ENCODE measurements at regions not wholly inside any gene's neighbourhood (a gene's known extent, or its start where the extent isn't known, plus 50 kb on each side); places are given as distances from the start of the nearest gene placed in this dataset.

DNA sequence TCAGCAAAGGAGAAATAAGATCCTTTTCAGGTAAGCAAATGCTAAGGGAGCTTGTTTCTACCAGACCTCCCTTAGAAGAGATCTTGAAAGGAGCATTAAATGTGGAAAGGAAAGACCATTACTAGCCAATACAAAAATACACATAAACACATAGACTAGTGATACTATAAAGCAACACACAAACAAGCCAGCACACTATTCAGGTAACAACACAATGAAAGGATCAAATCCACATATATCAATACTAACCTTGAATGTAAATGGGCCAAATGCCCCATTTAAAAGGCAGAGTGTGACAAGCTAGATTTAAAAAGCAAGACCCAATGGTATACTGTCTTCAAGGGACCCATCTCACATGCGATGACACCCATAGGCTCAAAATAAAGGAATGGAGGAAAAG, 317.6 kb downstream of the TBL1XR1 start:
- in situ Hi-C loops (cut with MboI) = no loop called here
- Histone ChIP-seq H3K79me2 (ENCODE audit: control insufficient read depth, insufficient read depth, low read length) (no peaks in the 10 kb centered on the region), H3K27me3 (ENCODE audit: control insufficient read depth in 2 of 2, insufficient read depth in 2 of 2, low read length in 2 of 2) (no peaks in the 10 kb centered on the region), H3K4me3 (no peak overlapping the region), H3K4me1 (replicated peaks in 1 of 2; ENCODE audit: control insufficient read depth in 2 of 2, insufficient read depth in 2 of 2, low read length in 2 of 2) (no peaks in the 10 kb centered on the region), H3K27ac (ENCODE audit: extremely low read depth, low read depth, low read length) (no peak overlapping the region), H3K9ac (ENCODE audit: insufficient read depth in 1 of 2, low read depth in 2 of 2, low read length in 2 of 2) (no peak overlapping the region), H3K9me3 (replicated peaks; ENCODE audit: control insufficient read depth, insufficient read depth, low read depth, low read length) (no peaks in the 10 kb centered on the region), H3K36me3 (ENCODE audit: control insufficient read depth, insufficient read depth, low read length) (no peaks in the 10 kb centered on the region), H3K9me1 (ENCODE audit: control insufficient read depth, insufficient read depth, low read length) (no peaks in the 10 kb centered on the region), H4K20me1 (replicated peaks; ENCODE audit: control insufficient read depth, insufficient read depth, low read length) (no peaks in the 10 kb centered on the region), H3K4me2 (ENCODE audit: insufficient read depth, low read length) (no peak overlapping the region), H2AFZ (ENCODE audit: low read depth, low read length) (no peak overlapping the region)
- BruUV-seq (replicated peaks) = no TSS peak
- ATAC-seq (no peak), DNase-seq (ENCODE audit: extremely low read depth in 1 of 4, low spot score in 3 of 4) (no peak), FAIRE-seq (no peak)
- CTCF ChIA-PET (ENCODE audit: low intra/inter-chr PET ratio) = no interaction called here
- intact Hi-C loops (cut with micrococcal nuclease) = loop anchor here (10.0 kb wide), 1 partner anchor 485 kb away; no protein-coding TSS in a partner anchor
- WGBS (ENCODE audit: insufficient coverage, low coverage, missing lambda C conversion rate) = 0% methylated on average over 1 of the region's 1 CpG
- no peak for TF ChIP-seq MEIS2 (IDR thresholded peaks at IDR 0.05; ENCODE audit: partially characterized antibody)
- no peak for TF ChIP-seq NR1H2 (CRISPR knock-in tag; IDR thresholded peaks at IDR 0.05)
- no peak for TF ChIP-seq CTBP1 (IDR thresholded peaks at IDR 0.05; ENCODE audit: borderline replicate concordance)
- TF ChIP-seq, protein P1, sequence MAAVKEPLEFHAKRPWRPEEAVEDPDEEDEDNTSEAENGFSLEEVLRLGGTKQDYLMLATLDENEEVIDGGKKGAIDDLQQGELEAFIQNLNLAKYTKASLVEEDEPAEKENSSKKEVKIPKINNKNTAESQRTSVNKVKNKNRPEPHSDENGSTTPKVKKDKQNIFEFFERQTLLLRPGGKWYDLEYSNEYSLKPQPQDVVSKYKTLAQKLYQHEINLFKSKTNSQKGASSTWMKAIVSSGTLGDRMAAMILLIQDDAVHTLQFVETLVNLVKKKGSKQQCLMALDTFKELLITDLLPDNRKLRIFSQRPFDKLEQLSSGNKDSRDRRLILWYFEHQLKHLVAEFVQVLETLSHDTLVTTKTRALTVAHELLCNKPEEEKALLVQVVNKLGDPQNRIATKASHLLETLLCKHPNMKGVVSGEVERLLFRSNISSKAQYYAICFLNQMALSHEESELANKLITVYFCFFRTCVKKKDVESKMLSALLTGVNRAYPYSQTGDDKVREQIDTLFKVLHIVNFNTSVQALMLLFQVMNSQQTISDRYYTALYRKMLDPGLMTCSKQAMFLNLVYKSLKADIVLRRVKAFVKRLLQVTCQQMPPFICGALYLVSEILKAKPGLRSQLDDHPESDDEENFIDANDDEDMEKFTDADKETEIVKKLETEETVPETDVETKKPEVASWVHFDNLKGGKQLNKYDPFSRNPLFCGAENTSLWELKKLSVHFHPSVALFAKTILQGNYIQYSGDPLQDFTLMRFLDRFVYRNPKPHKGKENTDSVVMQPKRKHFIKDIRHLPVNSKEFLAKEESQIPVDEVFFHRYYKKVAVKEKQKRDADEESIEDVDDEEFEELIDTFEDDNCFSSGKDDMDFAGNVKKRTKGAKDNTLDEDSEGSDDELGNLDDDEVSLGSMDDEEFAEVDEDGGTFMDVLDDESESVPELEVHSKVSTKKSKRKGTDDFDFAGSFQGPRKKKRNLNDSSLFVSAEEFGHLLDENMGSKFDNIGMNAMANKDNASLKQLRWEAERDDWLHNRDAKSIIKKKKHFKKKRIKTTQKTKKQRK (IDR thresholded peaks at IDR 0.05; ENCODE audit: borderline replicate concordance, low read depth, low read length) = no peak
- no peak for TF ChIP-seq ZNF280B (CRISPR knock-in tag; IDR thresholded peaks at IDR 0.05)
- no peak for TF ChIP-seq BRF2 (IDR thresholded peaks at IDR 0.05; ENCODE audit: borderline replicate concordance, insufficient read depth, insufficient read length)
- no peak for TF ChIP-seq STAG1 (CRISPR knock-in tag; IDR thresholded peaks at IDR 0.05; ENCODE audit: borderline replicate concordance)
- no peak for TF ChIP-seq ZNF551 (CRISPR knock-in tag; IDR thresholded peaks at IDR 0.05)
- TF ChIP-seq, protein P2, sequence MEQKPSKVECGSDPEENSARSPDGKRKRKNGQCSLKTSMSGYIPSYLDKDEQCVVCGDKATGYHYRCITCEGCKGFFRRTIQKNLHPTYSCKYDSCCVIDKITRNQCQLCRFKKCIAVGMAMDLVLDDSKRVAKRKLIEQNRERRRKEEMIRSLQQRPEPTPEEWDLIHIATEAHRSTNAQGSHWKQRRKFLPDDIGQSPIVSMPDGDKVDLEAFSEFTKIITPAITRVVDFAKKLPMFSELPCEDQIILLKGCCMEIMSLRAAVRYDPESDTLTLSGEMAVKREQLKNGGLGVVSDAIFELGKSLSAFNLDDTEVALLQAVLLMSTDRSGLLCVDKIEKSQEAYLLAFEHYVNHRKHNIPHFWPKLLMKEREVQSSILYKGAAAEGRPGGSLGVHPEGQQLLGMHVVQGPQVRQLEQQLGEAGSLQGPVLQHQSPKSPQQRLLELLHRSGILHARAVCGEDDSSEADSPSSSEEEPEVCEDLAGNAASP (IDR thresholded peaks at IDR 0.05) = no peak
- POLR2A ChIA-PET = no interaction called here

Measured in K562 (cell line).